C4-2B (cell line): ENCODE measurements at regions not wholly inside any gene's neighbourhood (a gene's known extent, or its start where the extent isn't known, plus 50 kb on each side); places are given as distances from the start of the nearest gene placed in this dataset.

Experiments used
- CTCF ChIP-seq: fragments of 450-650 bp; conservative IDR thresholded peaks from 2 replicates; pipeline ENCODE4 v1.5.1; 2017; ENCODE audit warnings: mild to moderate bottlenecking
- ZFX ChIP-seq: fragments of 450-650 bp; IDR thresholded peaks from 2 replicates; pipeline ENCODE4 v1.6.1; 2017

- TF ChIP-seq CTCF (no peak), ZFX (no peak)
Measured at GRCh38 chr2:215614296-215614695, 178.4 kb upstream of the FN1 start.
